ENCODE measurements at regions not wholly inside any gene's neighbourhood (a gene's known extent, or its start where the extent isn't known, plus 50 kb on each side); places are given as distances from the start of the nearest gene placed in this dataset.
"Not testable (repeated sequence)": the region's sequence is repeated elsewhere in the genome, so short reads cannot be mapped to it uniquely, and the experiment has no call there.

GRCh38 chr13:81562598-81562997, 1221.7 kb upstream of the SPRY2 start:
- H3K27ac Mint-ChIP-seq = no peak overlapping the region

GRCh38 chr13:81551036-81551435, 1210.1 kb upstream of the SPRY2 start:
- Mint-ChIP-seq H3K36me3 (peaks cover 0 to 4% (median 0%) of the 10 kb centered on the region in 3 donors), H3K27me3 (ENCODE audit: low read depth in 3 of 3) (no peaks in the 10 kb centered on the region), H3K4me3 (no peak overlapping the region), H3K27ac (no peak overlapping the region), H3K4me1 (no peaks in the 10 kb centered on the region), H3K9me3 (peaks cover 18 to 54% (median 37%) of the 10 kb centered on the region in 6 donors)
- DNase-seq = no peak

More at GRCh38 chr13:81562598-81562997, 1221.7 kb upstream of the SPRY2 start:
- no peak overlapping the region for H3K4me3 Mint-ChIP-seq
- H3K36me3 Mint-ChIP-seq = no peaks in the 10 kb centered on the region
- H3K4me1 Mint-ChIP-seq = no peaks in the 10 kb centered on the region
- peaks cover 0 to 34% (median 7%) of the 10 kb centered on the region in 6 donors for H3K9me3 Mint-ChIP-seq
- DNase-seq = no peak
- H3K27me3 Mint-ChIP-seq (ENCODE audit: low read depth in 3 of 3) = peaks cover 0 to 1% (median 0%) of the 10 kb centered on the region in 3 donors

- H3K36me3 Mint-ChIP-seq; H3K4me3 Mint-ChIP-seq; H3K27ac Mint-ChIP-seq; H3K27me3 Mint-ChIP-seq (ENCODE audit: low read depth in 3 of 3); DNase-seq; H3K4me1 Mint-ChIP-seq: not testable (repeated sequence)
- peaks cover 8 to 64% (median 30%) of the 10 kb centered on the region in 6 donors for H3K9me3 Mint-ChIP-seq
These were observed 1205.4 kb upstream of the SPRY2 start for GRCh38 chr13:81546294-81546693.

DNA sequence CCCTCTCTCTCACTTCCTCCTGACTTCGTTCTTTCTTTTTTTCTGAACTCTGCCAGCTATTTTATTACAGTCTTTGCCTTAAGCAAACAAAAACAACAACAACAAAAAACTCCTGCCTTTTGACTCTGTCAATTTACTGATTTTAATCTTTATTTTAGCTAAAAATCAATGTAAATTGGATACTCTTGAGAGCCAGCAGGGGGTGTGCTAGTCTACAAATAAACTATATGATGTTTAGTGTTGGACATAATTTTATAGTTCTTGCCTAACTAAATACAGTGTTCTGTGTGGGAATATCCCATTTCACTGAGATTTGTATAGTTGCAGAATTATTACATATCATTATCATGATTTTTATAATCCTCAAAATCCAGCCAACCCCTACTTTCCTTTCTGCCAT, 1199.9 kb upstream of the SPRY2 start:
- Mint-ChIP-seq H3K4me1 (no peaks in the 10 kb centered on the region), H3K27me3 (ENCODE audit: low read depth in 3 of 3) (peaks cover 0 to 1% (median 0%) of the 10 kb centered on the region in 3 donors), H3K27ac (no peak overlapping the region), H3K36me3 (no peaks in the 10 kb centered on the region), H3K4me3 (no peak overlapping the region), H3K9me3 (peaks cover 8 to 37% (median 15%) of the 10 kb centered on the region in 6 donors)
- DNase-seq = no peak

GRCh38 chr13:81539643-81540150, 1198.8 kb upstream of the SPRY2 start:
- no peaks in the 10 kb centered on the region for H3K4me1 Mint-ChIP-seq
- H3K4me3 Mint-ChIP-seq = no peak overlapping the region

DNA sequence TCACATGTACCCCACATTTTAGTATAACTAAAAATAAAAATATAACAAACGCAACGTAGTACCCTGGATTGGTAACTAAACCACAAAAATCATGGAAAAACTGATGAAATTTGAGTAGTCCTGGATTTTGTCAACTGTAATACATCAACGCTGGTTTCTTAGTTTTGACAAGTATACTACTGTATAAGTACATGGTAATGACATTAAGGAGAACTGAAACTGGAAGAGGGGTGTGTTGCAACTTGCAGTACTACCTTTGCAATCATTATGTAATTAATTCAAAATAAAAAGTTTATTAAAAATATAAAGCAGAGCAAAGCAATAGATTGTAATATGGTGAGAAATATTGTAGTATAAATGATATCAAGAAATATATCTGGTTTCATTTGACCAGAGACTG, 1158.0 kb upstream of the SPRY2 start:
- H3K4me3 Mint-ChIP-seq = no peak overlapping the region
- no peaks in the 10 kb centered on the region for H3K4me1 Mint-ChIP-seq
- H3K9me3 Mint-ChIP-seq = peaks cover 7 to 37% (median 23%) of the 10 kb centered on the region in 6 donors
- H3K36me3 Mint-ChIP-seq = peaks cover 0 to 4% (median 0%) of the 10 kb centered on the region in 3 donors
- no peak overlapping the region for H3K27ac Mint-ChIP-seq
- peaks cover 0 to 2% (median 2%) of the 10 kb centered on the region in 3 donors for H3K27me3 Mint-ChIP-seq (ENCODE audit: low read depth in 3 of 3)
- DNase-seq = no peak

More at GRCh38 chr13:81539643-81540150, 1198.8 kb upstream of the SPRY2 start:
- no peaks in the 10 kb centered on the region for H3K36me3 Mint-ChIP-seq
- DNase-seq = no peak
- no peaks in the 10 kb centered on the region for H3K27me3 Mint-ChIP-seq (ENCODE audit: low read depth in 3 of 3)
- H3K9me3 Mint-ChIP-seq = peaks cover 12 to 38% (median 16%) of the 10 kb centered on the region in 6 donors
- no peak overlapping the region for H3K27ac Mint-ChIP-seq

- no peaks in the 10 kb centered on the region for H3K4me1 Mint-ChIP-seq
- no peaks in the 10 kb centered on the region for H3K27me3 Mint-ChIP-seq (ENCODE audit: low read depth in 3 of 3)
- H3K27ac Mint-ChIP-seq = no peak overlapping the region
- H3K36me3 Mint-ChIP-seq = peaks cover 0 to 4% (median 0%) of the 10 kb centered on the region in 3 donors
- no peak overlapping the region for H3K4me3 Mint-ChIP-seq
- peaks cover 7 to 28% (median 17%) of the 10 kb centered on the region in 6 donors for H3K9me3 Mint-ChIP-seq
- DNase-seq = no peak
These were observed 1152.2 kb upstream of the SPRY2 start for GRCh38 chr13:81493144-81493543.

DNA sequence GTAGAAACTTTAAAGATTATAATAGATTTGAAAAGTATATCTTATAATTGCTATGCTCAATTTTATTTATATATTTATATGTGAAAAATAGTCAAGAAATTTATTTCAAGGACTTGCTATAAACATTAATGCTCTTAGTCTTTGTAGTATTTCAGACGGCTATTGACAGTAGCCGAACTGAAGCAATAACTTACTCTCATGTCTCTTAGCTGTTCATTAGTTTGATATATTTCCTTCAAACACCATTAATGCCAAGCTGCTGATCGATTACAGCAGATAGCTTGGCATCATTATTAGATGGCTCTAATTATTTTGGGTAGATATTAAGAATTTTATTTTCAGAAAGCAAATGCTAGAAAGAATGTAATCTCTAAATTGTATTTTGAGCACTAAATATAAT, 1151.5 kb upstream of the SPRY2 start:
- Mint-ChIP-seq H3K27me3 (ENCODE audit: low read depth in 3 of 3) (no peaks in the 10 kb centered on the region), H3K36me3 (peaks cover 0 to 4% (median 0%) of the 10 kb centered on the region in 3 donors), H3K4me3 (no peak overlapping the region), H3K4me1 (no peaks in the 10 kb centered on the region), H3K9me3 (peaks cover 7 to 25% (median 17%) of the 10 kb centered on the region in 6 donors), H3K27ac (no peak overlapping the region)
- DNase-seq = no peak

DNA sequence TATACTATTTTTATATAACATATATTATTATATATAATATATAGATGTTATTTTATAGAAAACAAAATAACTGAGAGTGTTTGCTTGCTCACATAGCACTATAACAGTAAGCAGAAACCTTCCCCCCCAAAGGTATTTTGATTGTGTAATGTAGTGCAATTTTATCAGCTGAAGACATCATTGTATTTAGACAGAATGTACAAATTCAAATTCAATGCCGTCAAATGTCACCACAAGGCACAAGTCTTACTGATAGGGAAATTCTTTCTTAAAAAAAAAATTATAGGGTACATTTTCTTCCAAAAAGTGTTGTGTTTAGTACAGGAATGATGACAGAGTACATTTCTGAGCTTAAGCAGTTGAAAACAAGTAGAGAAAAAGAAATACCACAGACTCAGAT, 1147.1 kb upstream of the SPRY2 start:
- no peak overlapping the region for H3K27ac Mint-ChIP-seq
- no peaks in the 10 kb centered on the region for H3K36me3 Mint-ChIP-seq
- no peak for DNase-seq
- no peaks in the 10 kb centered on the region for H3K4me1 Mint-ChIP-seq
- H3K9me3 Mint-ChIP-seq = peaks cover 0 to 9% (median 5%) of the 10 kb centered on the region in 6 donors
- H3K27me3 Mint-ChIP-seq (ENCODE audit: low read depth in 3 of 3) = no peaks in the 10 kb centered on the region
- no peak overlapping the region for H3K4me3 Mint-ChIP-seq

DNA sequence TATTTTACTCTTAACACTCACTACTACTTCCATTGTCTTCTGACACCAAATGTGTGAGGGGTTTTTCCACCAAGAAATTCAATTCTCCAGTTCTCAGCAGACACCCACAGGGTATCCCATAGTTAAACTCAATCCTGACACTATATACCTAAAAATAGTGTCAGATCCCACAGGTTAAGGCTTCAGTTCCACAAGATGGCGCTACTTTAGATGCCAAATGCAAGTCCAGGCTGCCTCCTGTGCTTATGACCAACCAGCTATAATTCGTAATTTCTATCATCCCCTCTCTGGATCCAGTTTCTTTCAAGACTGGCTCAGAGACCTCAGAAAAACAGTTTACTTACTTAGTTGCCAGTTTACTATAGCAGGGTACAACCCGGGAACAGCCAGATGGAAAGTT, 1146.2 kb upstream of the SPRY2 start:
- Mint-ChIP-seq H3K4me3 (no peak overlapping the region), H3K9me3 (peaks cover 0 to 12% (median 5%) of the 10 kb centered on the region in 6 donors), H3K4me1 (no peaks in the 10 kb centered on the region), H3K27me3 (ENCODE audit: low read depth in 3 of 3) (no peaks in the 10 kb centered on the region), H3K36me3 (no peaks in the 10 kb centered on the region), H3K27ac (no peak overlapping the region)
- DNase-seq = no peak

DNA sequence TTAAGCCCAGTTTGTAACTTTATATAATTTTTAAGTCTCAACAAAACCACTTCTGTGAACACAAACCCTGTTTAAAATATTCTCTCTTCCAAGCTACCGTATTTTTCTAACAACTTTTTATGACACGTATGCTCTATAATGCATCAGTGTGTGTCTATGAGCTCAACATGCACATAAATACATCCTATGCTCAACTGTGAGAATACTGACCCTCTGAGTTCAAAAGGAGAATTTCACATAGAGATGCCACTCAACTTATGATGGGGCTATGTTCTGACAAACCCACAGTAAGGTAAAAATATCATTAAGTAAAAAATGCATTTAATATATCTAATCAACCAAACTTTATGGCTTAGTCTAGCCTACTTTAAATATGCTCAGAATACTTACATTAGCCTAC, 1139.7 kb upstream of the SPRY2 start:
- no peaks in the 10 kb centered on the region for H3K27me3 Mint-ChIP-seq (ENCODE audit: low read depth in 3 of 3)
- H3K27ac Mint-ChIP-seq = no peak overlapping the region
- H3K4me3 Mint-ChIP-seq = no peak overlapping the region
- peaks cover 3 to 23% (median 9%) of the 10 kb centered on the region in 6 donors for H3K9me3 Mint-ChIP-seq
- no peak for DNase-seq
- H3K4me1 Mint-ChIP-seq = no peaks in the 10 kb centered on the region
- no peaks in the 10 kb centered on the region for H3K36me3 Mint-ChIP-seq

DNA sequence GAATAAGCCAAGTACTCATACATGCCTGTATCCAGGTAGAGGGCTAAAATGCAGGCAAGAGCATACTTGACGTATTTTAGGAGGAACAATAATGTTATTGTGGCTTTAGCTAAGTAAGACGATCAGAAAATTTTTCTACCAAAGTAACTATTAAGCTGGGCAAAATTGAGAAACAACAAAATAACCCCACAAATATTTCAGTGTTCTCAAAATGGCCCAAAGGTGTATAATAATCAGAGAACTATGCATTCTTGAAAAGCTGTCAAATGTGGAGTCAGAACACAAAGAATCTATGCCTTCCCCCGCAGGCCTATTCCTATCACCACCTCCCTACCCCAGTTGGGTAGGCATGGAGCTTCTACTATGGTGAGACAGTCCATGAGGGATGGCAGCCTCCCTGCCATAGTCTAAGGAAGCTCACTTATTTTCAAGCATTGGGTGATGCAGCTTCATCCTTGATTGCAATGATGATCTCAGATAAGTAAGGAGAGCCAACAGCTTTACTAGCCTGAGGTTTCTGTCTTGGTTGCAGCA, 1132.5 kb upstream of the SPRY2 start:
- H3K9me3 Mint-ChIP-seq = peaks cover 7 to 44% (median 19%) of the 10 kb centered on the region in 6 donors
- no peaks in the 10 kb centered on the region for H3K36me3 Mint-ChIP-seq
- DNase-seq = no peak
- H3K27me3 Mint-ChIP-seq (ENCODE audit: low read depth in 3 of 3) = no peaks in the 10 kb centered on the region
- H3K4me1 Mint-ChIP-seq = no peaks in the 10 kb centered on the region
- no peak overlapping the region for H3K27ac Mint-ChIP-seq
- H3K4me3 Mint-ChIP-seq = no peak overlapping the region

DNA sequence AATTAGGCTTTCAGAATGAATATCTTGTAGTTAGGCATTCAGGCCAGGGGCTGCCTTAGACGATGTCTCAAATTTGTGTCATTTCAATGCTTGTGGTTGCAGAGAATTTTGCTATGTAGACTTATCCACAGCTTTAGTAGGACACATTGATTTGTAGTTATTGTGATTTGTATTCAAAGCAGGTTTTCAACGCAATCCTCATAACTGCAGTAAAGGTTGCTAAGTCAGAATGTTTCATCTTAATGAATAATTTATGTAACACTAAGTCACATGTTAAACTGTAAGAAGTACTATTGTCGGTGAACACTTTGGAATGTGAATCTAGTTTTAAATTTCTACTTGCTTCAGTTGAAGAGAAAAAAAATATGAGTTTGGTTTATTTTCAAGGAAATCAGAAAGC, 1117.2 kb upstream of the SPRY2 start:
- H3K36me3 Mint-ChIP-seq = no peaks in the 10 kb centered on the region
- no peak overlapping the region for H3K4me3 Mint-ChIP-seq
- H3K4me1 Mint-ChIP-seq = no peaks in the 10 kb centered on the region
- H3K9me3 Mint-ChIP-seq = peaks cover 9 to 34% (median 25%) of the 10 kb centered on the region in 6 donors
- no peak for DNase-seq
- H3K27ac Mint-ChIP-seq = no peak overlapping the region
- H3K27me3 Mint-ChIP-seq (ENCODE audit: low read depth in 3 of 3) = peaks cover 0 to 3% (median 0%) of the 10 kb centered on the region in 3 donors

GRCh38 chr13:81446441-81446840, 1105.5 kb upstream of the SPRY2 start:
- Mint-ChIP-seq H3K9me3 (peaks cover 9 to 50% (median 20%) of the 10 kb centered on the region in 6 donors), H3K27ac (no peak overlapping the region), H3K4me1 (no peaks in the 10 kb centered on the region), H3K4me3 (no peak overlapping the region), H3K36me3 (no peaks in the 10 kb centered on the region), H3K27me3 (ENCODE audit: low read depth in 3 of 3) (peaks cover 0 to 2% (median 0%) of the 10 kb centered on the region in 3 donors)
- no peak for DNase-seq

- Mint-ChIP-seq H3K27me3 (ENCODE audit: low read depth in 3 of 3) (peaks cover 0 to 2% (median 0%) of the 10 kb centered on the region in 3 donors), H3K9me3 (peaks cover 4 to 40% (median 24%) of the 10 kb centered on the region in 6 donors), H3K27ac (no peak overlapping the region), H3K36me3 (peaks cover 0 to 3% (median 0%) of the 10 kb centered on the region in 3 donors), H3K4me1 (no peaks in the 10 kb centered on the region), H3K4me3 (no peak overlapping the region)
- DNase-seq = no peak
These were observed 1102.0 kb upstream of the SPRY2 start for GRCh38 chr13:81442904-81443303.

Data from immature natural killer cell (primary cell).